A673 (cell line): ENCODE measurements at regions not wholly inside any gene's neighbourhood (a gene's known extent, or its start where the extent isn't known, plus 50 kb on each side); places are given as distances from the start of the nearest gene placed in this dataset.

Source experiments
- EZH2 ChIP-seq: fragments of 200-600 bp; sonication (generic); IDR thresholded peaks from 2 replicates; pipeline ENCODE4 v1.6.1; 2017; ENCODE audit warnings: borderline replicate concordance, low read depth, mild to moderate bottlenecking, mixed read lengths, antibody characterized with exemption, low read length; ENCODE audit not compliant: poor library complexity, severe bottlenecking
- TF ChIP-seq, protein P1 (sequence below): fragments of 300-800, 200-600 bp; sonication (generic); conservative IDR thresholded peaks from 2 replicates; pipeline ENCODE4 v1.5.1; 2017; ENCODE audit warnings: low read depth, mild to moderate bottlenecking, antibody characterized with exemption, low read length, moderate library complexity, mixed read lengths

DNA sequence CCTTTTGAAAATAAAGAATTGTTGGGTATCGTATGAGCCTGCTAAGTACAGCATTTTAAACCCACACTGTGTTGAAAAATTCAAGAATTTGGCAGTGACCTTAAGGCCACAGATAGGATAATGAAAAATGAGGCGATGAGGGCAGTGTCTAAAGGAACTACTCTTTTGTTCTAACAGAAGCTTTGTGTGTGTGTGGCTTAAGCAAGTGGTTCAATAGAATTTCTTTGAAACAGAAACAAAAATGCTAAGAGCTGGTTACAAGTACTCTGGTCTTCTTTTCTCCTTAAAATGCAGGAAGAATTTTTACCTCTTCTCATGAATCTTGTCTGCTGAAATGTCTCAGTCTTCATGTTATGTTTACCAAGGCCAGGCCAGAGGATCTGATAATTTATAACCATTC, 279.5 kb downstream of the ZNF536 start:
- TF ChIP-seq, protein P1, sequence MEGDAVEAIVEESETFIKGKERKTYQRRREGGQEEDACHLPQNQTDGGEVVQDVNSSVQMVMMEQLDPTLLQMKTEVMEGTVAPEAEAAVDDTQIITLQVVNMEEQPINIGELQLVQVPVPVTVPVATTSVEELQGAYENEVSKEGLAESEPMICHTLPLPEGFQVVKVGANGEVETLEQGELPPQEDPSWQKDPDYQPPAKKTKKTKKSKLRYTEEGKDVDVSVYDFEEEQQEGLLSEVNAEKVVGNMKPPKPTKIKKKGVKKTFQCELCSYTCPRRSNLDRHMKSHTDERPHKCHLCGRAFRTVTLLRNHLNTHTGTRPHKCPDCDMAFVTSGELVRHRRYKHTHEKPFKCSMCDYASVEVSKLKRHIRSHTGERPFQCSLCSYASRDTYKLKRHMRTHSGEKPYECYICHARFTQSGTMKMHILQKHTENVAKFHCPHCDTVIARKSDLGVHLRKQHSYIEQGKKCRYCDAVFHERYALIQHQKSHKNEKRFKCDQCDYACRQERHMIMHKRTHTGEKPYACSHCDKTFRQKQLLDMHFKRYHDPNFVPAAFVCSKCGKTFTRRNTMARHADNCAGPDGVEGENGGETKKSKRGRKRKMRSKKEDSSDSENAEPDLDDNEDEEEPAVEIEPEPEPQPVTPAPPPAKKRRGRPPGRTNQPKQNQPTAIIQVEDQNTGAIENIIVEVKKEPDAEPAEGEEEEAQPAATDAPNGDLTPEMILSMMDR = no peak
- no peak for TF ChIP-seq EZH2
